Thyroid gland (tissue), 4 donors: ENCODE measurements at regions not wholly inside any gene's neighbourhood (a gene's known extent, or its start where the extent isn't known, plus 50 kb on each side); places are given as distances from the start of the nearest gene placed in this dataset.

Experiments used
- CTCF ChIP-seq, 6 experiments: fragments of 200-600 bp in 3 of 6; fragments of 450-650 bp in 3 of 6; sonication (generic) in 3 of 6; IDR thresholded peaks; one replicate each; pipeline ENCODE4 v1.5.1; 2016 to 2019; ENCODE audit warnings: antibody characterized with exemption in 6 of 6, mild to moderate bottlenecking in 2 of 6, inconsistent platforms in 1 of 6, moderate library complexity in 1 of 6
- POLR2A ChIP-seq, 2 donors: fragments of 450-650 bp; IDR thresholded peaks; one replicate each; pipeline ENCODE4 v1.6.1; 2017; ENCODE audit warnings: antibody characterized with exemption in 2 of 2, mild to moderate bottlenecking in 2 of 2, moderate library complexity in 1 of 2

GRCh38 chr2:224309176-224309575 is 92.7 kb downstream of the FAM124B start:
- TF ChIP-seq CTCF (IDR thresholded peaks at IDR 0.05): no peak
- no peak for TF ChIP-seq POLR2A (IDR thresholded peaks at IDR 0.05)
